IgD-negative memory B cell (primary cell): ENCODE measurements at regions not wholly inside any gene's neighbourhood (a gene's known extent, or its start where the extent isn't known, plus 50 kb on each side); places are given as distances from the start of the nearest gene placed in this dataset.

Experiments used
- H3K27ac Mint-ChIP-seq, 3 donors: one replicate each; pipeline ENCODE4 v1.8.0; 2020 to 2022; ENCODE audit warnings: mild to moderate bottlenecking in 3 of 3, mixed read lengths in 3 of 3, moderate library complexity in 1 of 3
- H3K27me3 Mint-ChIP-seq: one replicate; pipeline ENCODE4 v1.8.0; 2021; ENCODE audit warnings: mixed read lengths
- H3K36me3 Mint-ChIP-seq: one replicate; pipeline ENCODE4 v1.8.0; 2020; ENCODE audit warnings: mild to moderate bottlenecking, mixed read lengths
- H3K4me1 Mint-ChIP-seq, 3 donors: one replicate each; pipeline ENCODE4 v1.8.0; 2020 to 2022; ENCODE audit warnings: mixed read lengths in 3 of 3, mild to moderate bottlenecking in 1 of 3
- H3K4me3 Mint-ChIP-seq, 4 donors: one replicate each; pipeline ENCODE4 v1.8.0; 2020 to 2022; ENCODE audit warnings: mild to moderate bottlenecking in 4 of 4, mixed read lengths in 4 of 4, moderate library complexity in 3 of 4
- H3K9me3 Mint-ChIP-seq, 3 donors: one replicate each; pipeline ENCODE4 v1.8.0; 2020 to 2021; ENCODE audit warnings: mixed read lengths in 3 of 3, mild to moderate bottlenecking in 1 of 3

GRCh38 chr6:48233063-48233462 lies 122.1 kb upstream of the PTCHD4 start:
- no peaks in the 10 kb centered on the region for H3K36me3 Mint-ChIP-seq
- H3K4me3 Mint-ChIP-seq = no peak overlapping the region
- peak overlapping the region in 1 of 3 donors; percentile 48 for H3K27ac Mint-ChIP-seq
- no peaks in the 10 kb centered on the region for H3K27me3 Mint-ChIP-seq
- peaks cover 4 to 14% (median 12%) of the 10 kb centered on the region in 3 donors for H3K9me3 Mint-ChIP-seq
- H3K4me1 Mint-ChIP-seq = peaks cover 0 to 1% (median 0%) of the 10 kb centered on the region in 3 donors

DNA sequence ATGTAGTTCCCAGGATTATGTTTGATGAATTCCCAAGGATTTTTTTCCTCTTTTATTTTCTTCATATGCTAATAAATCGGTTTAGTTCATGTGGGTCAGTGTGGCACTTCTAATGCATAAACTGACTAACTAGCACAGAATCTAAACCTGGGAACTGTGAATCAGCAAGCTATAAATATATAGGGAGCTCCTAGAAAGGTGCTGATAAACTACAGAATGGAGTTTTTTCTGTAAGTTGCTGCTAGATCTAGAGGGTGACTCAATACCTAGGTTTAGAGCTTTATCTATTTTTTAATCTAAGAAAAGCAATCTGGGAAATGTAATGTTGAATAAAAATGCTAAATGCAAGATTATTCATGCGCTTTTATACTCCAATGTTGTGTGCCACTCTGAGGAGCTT lies 118.8 kb upstream of the PTCHD4 start:
- peaks cover 0 to 7% (median under 1%) of the 10 kb centered on the region in 3 donors for H3K9me3 Mint-ChIP-seq
- H3K4me1 Mint-ChIP-seq = no peaks in the 10 kb centered on the region

GRCh38 chr6:48222241-48222640 lies 111.2 kb upstream of the PTCHD4 start:
- no peaks in the 10 kb centered on the region for H3K27me3 Mint-ChIP-seq
- peaks cover 2% of the 10 kb centered on the region for H3K36me3 Mint-ChIP-seq
- no peak overlapping the region for H3K27ac Mint-ChIP-seq
- no peaks in the 10 kb centered on the region for H3K4me1 Mint-ChIP-seq
- H3K4me3 Mint-ChIP-seq = no peak overlapping the region
- H3K9me3 Mint-ChIP-seq = peaks cover 0 to 12% (median 6%) of the 10 kb centered on the region in 3 donors

More for the DNA sequence above, 118.8 kb upstream of the PTCHD4 start:
- H3K4me3 Mint-ChIP-seq = no peak overlapping the region
- no peaks in the 10 kb centered on the region for H3K36me3 Mint-ChIP-seq
- H3K27ac Mint-ChIP-seq = no peak overlapping the region
- H3K27me3 Mint-ChIP-seq = no peaks in the 10 kb centered on the region

GRCh38 chr6:48213076-48213788 lies 102.2 kb upstream of the PTCHD4 start:
- Mint-ChIP-seq H3K9me3 (peaks cover 1 to 9% (median 8%) of the 10 kb centered on the region in 3 donors), H3K4me3 (no peak overlapping the region), H3K27me3 (no peaks in the 10 kb centered on the region), H3K36me3 (no peaks in the 10 kb centered on the region), H3K4me1 (no peaks in the 10 kb centered on the region), H3K27ac (no peak overlapping the region)

DNA sequence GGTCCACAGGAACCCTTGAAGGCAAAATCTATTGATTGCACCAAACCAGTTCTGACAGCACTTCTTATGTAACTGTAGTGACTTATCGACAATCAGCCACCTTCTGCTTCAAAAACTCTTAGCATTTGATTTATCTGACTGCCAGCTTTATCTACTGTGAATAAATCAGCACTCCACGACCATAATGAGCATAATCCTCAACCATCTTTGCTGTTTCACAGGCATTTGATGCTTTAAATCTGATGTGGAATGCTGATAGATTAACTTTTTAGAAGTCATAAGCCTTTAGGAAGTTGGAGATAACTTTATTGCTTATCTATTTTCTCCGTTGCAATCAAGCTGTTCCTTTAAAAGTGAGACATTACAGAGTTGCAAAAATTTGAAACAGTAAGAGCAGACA lies 101.5 kb upstream of the PTCHD4 start:
- no peaks in the 10 kb centered on the region for H3K4me1 Mint-ChIP-seq
- peaks cover 1 to 6% (median 5%) of the 10 kb centered on the region in 3 donors for H3K9me3 Mint-ChIP-seq
- no peak overlapping the region for H3K4me3 Mint-ChIP-seq
- H3K27ac Mint-ChIP-seq = peak overlapping the region in 1 of 3 donors; percentile 3
- H3K27me3 Mint-ChIP-seq = no peaks in the 10 kb centered on the region
- H3K36me3 Mint-ChIP-seq = no peaks in the 10 kb centered on the region

- Mint-ChIP-seq H3K4me3 (no peak overlapping the region), H3K27me3 (no peaks in the 10 kb centered on the region), H3K36me3 (no peaks in the 10 kb centered on the region), H3K4me1 (no peaks in the 10 kb centered on the region), H3K9me3 (peaks cover 3 to 9% (median 5%) of the 10 kb centered on the region in 3 donors), H3K27ac (no peak overlapping the region)
Observed at GRCh38 chr6:48206091-48206490, 95.1 kb upstream of the PTCHD4 start.

DNA sequence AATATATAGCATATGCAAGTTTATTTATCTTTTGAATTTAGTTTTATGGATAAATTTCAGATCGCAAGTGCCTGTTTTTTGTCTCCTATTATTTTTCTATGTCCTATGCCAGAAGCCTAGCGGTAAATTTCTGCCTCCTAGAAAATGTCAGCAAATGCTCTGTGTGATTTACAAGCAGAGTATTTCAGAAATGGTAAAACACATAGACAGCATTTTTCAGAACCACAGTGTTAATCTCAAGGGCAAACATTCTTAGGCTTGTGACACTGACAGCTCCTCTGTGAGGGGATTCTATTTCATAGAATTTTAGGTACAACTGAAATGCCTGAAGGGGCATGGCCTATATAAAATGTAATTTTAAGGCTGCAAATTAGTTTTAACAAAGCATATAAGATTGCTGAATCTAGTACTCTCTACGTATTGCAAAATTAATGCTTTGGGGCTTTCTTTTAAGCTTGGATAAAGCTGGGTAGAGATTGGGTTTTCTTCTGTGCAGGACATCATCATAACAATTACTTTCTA lies 89.9 kb upstream of the PTCHD4 start:
- Mint-ChIP-seq H3K4me1 (no peaks in the 10 kb centered on the region), H3K36me3 (no peaks in the 10 kb centered on the region), H3K27ac (no peak overlapping the region), H3K4me3 (no peak overlapping the region), H3K9me3 (peaks cover 4 to 14% (median 8%) of the 10 kb centered on the region in 3 donors), H3K27me3 (no peaks in the 10 kb centered on the region)

DNA sequence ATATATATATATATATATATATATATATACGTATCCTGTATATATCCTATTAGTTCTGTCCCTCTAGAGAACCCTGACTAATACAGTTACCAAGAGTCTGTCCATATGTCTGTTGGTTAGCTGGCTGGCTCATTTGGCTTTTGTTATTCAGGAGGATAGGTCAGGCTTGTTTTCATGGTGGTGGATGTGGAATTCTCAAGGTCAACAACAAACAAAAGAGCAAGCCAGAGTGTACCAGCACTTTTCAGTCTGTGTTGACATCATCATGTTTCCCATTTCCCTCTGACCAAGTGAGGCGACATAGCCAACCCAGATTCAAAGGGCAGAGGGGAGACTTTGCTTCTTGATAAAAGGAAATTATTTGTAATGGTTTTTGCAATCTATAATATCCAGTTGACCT lies 88.5 kb upstream of the PTCHD4 start:
- Mint-ChIP-seq H3K27ac (no peak overlapping the region), H3K4me3 (no peak overlapping the region), H3K9me3 (peaks cover 2 to 14% (median 12%) of the 10 kb centered on the region in 3 donors), H3K36me3 (no peaks in the 10 kb centered on the region), H3K4me1 (peaks cover 0 to 1% (median 0%) of the 10 kb centered on the region in 3 donors), H3K27me3 (no peaks in the 10 kb centered on the region)

DNA sequence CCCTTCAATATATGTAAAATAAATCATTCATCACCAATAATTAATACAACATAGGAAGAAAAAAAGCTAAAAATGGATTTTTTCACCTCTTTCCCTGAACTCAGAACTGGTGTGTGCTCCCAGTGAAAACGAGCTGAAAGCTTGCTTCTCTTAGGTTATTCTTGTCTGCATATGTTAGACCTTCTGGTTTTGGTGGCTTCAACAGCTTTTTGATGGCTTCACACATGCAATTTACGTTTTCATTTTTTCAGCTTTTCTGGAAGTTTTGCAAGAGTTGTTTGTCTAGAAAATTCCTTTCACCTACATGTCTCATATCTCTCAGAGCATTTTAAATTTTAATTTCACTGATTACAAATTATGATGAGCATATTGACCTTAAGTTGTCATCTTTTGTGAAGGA lies 86.9 kb upstream of the PTCHD4 start:
- peaks cover 0 to 1% (median 0%) of the 10 kb centered on the region in 3 donors for H3K4me1 Mint-ChIP-seq
- H3K27me3 Mint-ChIP-seq = no peaks in the 10 kb centered on the region
- no peaks in the 10 kb centered on the region for H3K36me3 Mint-ChIP-seq
- peaks cover 2 to 12% (median 10%) of the 10 kb centered on the region in 3 donors for H3K9me3 Mint-ChIP-seq
- no peak overlapping the region for H3K27ac Mint-ChIP-seq
- H3K4me3 Mint-ChIP-seq = no peak overlapping the region

GRCh38 chr6:48194596-48195295 lies 83.7 kb upstream of the PTCHD4 start:
- Mint-ChIP-seq H3K4me3 (no peak overlapping the region), H3K27ac (no peak overlapping the region), H3K9me3 (peaks cover 2 to 10% (median 8%) of the 10 kb centered on the region in 3 donors), H3K4me1 (peaks cover 0 to 1% (median 0%) of the 10 kb centered on the region in 3 donors), H3K36me3 (no peaks in the 10 kb centered on the region), H3K27me3 (no peaks in the 10 kb centered on the region)

GRCh38 chr6:48188158-48188557 lies 77.2 kb upstream of the PTCHD4 start:
- no peak overlapping the region for H3K4me3 Mint-ChIP-seq
- no peaks in the 10 kb centered on the region for H3K36me3 Mint-ChIP-seq
- no peaks in the 10 kb centered on the region for H3K27me3 Mint-ChIP-seq
- peaks cover 0 to 5% (median 3%) of the 10 kb centered on the region in 3 donors for H3K9me3 Mint-ChIP-seq
- H3K27ac Mint-ChIP-seq = no peak overlapping the region
- H3K4me1 Mint-ChIP-seq = no peaks in the 10 kb centered on the region

DNA sequence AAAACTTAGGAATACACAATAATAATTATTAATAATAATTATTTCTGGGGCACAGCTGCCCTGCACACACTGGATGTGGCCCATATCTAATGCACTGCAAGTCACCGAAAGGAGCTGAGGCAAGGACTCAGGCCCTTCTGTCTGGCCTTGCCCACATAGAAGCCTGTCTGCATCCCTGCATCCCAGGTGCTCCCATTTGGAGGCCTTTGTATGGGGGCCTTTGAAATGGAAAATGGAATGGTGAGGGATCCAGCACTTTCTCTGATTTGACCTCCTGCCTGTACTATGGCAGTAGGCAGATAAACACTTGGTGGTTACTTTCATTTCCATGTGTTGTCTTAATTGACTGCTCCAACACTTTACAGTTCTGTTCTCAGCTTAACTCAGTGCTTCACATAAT lies 75.7 kb upstream of the PTCHD4 start:
- Mint-ChIP-seq H3K27me3 (no peaks in the 10 kb centered on the region), H3K27ac (no peak overlapping the region), H3K4me1 (no peaks in the 10 kb centered on the region), H3K9me3 (peaks cover 0 to 7% (median 5%) of the 10 kb centered on the region in 3 donors), H3K4me3 (no peak overlapping the region), H3K36me3 (no peaks in the 10 kb centered on the region)

DNA sequence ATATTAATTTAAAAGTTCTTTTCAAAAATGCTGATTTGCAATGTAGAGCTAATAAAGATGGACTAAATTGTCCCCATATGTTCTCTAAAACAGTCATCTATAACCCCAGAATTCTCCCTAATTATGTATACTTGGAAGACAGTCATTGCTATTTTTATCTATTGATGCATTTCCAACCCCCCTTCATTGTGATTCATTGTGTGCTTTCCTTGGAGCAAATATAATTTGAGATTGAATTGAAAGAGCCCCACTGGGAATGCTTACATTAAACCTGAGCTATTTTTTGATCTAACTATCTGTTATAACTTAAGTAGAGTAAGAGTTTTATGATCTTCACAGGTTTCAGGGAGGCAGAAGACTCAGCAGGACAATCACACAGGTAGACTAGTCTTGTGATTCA lies 73.7 kb upstream of the PTCHD4 start:
- no peaks in the 10 kb centered on the region for H3K27me3 Mint-ChIP-seq
- H3K36me3 Mint-ChIP-seq = no peaks in the 10 kb centered on the region
- no peaks in the 10 kb centered on the region for H3K4me1 Mint-ChIP-seq

DNA sequence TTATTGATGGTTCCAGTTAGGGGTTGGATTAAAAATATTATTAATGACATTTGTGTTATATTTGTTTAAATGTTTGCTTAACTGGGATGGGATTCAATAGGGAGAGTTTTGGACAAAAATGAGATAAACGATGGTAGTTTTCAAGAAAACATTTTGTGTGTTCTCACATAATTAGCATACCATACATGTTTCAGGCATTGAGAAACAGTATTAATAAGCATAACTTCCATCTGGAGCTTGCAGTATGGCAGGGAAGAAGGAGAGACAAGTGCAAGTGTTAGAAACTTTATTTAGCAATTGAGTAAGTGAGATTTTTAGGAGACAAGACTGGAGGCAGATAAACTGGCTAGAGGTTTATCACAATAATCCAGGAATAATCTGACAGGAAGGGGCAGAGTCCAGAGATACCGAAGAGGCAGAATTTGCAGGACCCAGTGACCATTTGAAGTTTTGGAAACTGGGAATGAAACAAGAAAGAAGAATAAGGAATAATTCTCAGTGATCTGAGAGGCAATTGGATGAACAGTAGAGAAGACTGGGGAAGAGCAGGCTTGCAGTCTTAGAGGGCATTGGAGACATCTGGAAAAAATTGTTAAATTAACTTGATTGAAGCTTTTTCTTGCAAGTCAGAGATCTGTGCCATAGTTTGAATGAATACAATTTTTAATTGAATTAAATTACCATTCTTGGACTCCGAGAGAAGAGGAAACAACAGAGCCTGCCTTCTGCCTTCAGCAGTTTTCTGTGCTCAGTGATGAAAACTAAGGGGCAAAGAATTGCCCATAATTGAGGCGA lies 73.0 kb upstream of the PTCHD4 start:
- peaks cover 2 to 7% (median 5%) of the 10 kb centered on the region in 3 donors for H3K9me3 Mint-ChIP-seq
- no peak overlapping the region for H3K27ac Mint-ChIP-seq
- no peaks in the 10 kb centered on the region for H3K4me1 Mint-ChIP-seq
- H3K36me3 Mint-ChIP-seq = no peaks in the 10 kb centered on the region
- no peaks in the 10 kb centered on the region for H3K27me3 Mint-ChIP-seq
- H3K4me3 Mint-ChIP-seq = no peak overlapping the region

More for the DNA sequence above, 73.7 kb upstream of the PTCHD4 start:
- peaks cover 0 to 7% (median 5%) of the 10 kb centered on the region in 3 donors for H3K9me3 Mint-ChIP-seq
- H3K4me3 Mint-ChIP-seq = no peak overlapping the region
- H3K27ac Mint-ChIP-seq = no peak overlapping the region

DNA sequence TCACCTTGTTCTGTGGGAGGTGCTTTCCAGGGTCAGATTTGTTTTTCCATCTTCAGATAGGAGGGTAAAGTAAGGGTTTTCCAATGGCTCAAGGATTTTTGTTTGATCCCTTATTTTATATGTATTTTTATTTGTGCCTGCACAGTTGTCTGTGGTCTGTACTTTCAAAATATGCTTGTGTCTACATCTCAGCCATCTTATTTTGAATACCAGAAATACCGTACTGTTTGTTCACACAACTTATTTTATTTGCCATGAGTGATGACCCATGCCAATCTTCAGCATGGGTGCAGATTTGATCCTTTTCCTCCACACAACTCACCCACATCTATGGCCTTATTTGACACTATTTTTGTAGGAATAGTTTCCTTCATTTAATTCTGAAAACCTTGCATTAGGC lies 72.2 kb upstream of the PTCHD4 start:
- Mint-ChIP-seq H3K4me3 (no peak overlapping the region), H3K27me3 (no peaks in the 10 kb centered on the region), H3K36me3 (no peaks in the 10 kb centered on the region), H3K9me3 (peaks cover 2 to 7% (median 4%) of the 10 kb centered on the region in 3 donors), H3K27ac (no peak overlapping the region), H3K4me1 (no peaks in the 10 kb centered on the region)
